Neuronal stem cell (in vitro differentiated cells): ENCODE measurements at regions not wholly inside any gene's neighbourhood (a gene's known extent, or its start where the extent isn't known, plus 50 kb on each side); places are given as distances from the start of the nearest gene placed in this dataset. TPM values are rescaled to one million over a fixed set of nuclear protein-coding genes. Genes with fewer than 3 reads are reported as not detected.

Experiments
- small RNA-seq: library from polyadenylated mRNA; stranded (forward); fragments of <200 nt; extraction: miRNeasy Mini kit (QIAGEN cat#:217004); gene quantifications from one replicate; pipeline ENCODE3, GENCODE V24; 2013; ENCODE audit not compliant: insufficient read depth

Small RNAs in the stretch of these regions (small RNA-seq; reads per million reads assigned to genes)
- gene MIR1302-4: not detected
